Transverse colon (tissue), 4 donors: ENCODE measurements at regions not wholly inside any gene's neighbourhood (a gene's known extent, or its start where the extent isn't known, plus 50 kb on each side); places are given as distances from the start of the nearest gene placed in this dataset.

Source experiments
- CTCF ChIP-seq, 5 experiments: fragments of 200-600 bp in 3 of 5; fragments of 450-650 bp in 2 of 5; sonication (generic) in 3 of 5; IDR thresholded peaks; 1 replicate in 2 of 5; 2 replicates in 3 of 5; pipeline ENCODE4 v1.5.1; 2016 to 2017; ENCODE audit warnings: antibody characterized with exemption in 5 of 5, inconsistent platforms in 3 of 5, mild to moderate bottlenecking in 2 of 5, moderate library complexity in 1 of 5
- POLR2A ChIP-seq: fragments of 450-650 bp; IDR thresholded peaks from one replicate; pipeline ENCODE4 v1.6.1; 2016; ENCODE audit warnings: antibody characterized with exemption, mild to moderate bottlenecking, moderate library complexity
- POLR2AphosphoS5 ChIP-seq, 3 donors: sonication (generic); formaldehyde crosslinking; IDR thresholded peaks; one replicate each; pipeline ENCODE4 v1.6.1; 2016; ENCODE audit warnings: antibody characterized with exemption in 3 of 3

DNA sequence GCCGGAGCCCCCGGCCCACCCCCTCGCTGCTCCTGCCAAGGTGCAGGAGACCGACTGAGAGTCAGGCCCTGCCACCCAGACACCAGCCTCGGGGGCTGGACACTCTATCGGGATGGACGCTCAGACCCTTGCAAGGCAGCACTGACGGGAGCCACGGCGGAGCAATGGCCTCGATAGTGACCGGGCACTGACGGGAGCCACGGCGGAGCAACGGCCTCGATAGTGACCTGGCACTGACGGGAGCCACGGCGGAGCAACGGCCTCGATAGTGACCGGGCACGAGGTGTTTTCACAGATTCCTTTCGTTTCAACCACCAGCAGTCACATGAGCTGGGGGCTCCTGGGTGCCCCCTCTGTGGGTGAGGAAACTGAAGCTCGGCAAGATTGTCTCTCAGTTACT, 123.6 kb upstream of the PPP1R26 start:
- TF ChIP-seq CTCF (IDR thresholded peaks at IDR 0.05) (no peak), POLR2A (no peak), POLR2AphosphoS5 (IDR thresholded peaks at IDR 0.05) (no peak)
